ENCODE measurements at regions not wholly inside any gene's neighbourhood (a gene's known extent, or its start where the extent isn't known, plus 50 kb on each side); places are given as distances from the start of the nearest gene placed in this dataset.

- TF ChIP-seq MEF2A (IDR thresholded peaks at IDR 0.05; ENCODE audit: borderline replicate concordance, low read depth) (no peak), CHD2 (IDR thresholded peaks at IDR 0.05; ENCODE audit: low read length, partially characterized antibody) (no peak), POLR2AphosphoS5 (IDR thresholded peaks at IDR 0.05; ENCODE audit: low read depth, low read length) (no peak), TAF1 (IDR thresholded peaks at IDR 0.05; ENCODE audit: borderline replicate concordance, low read depth, low read length) (no peak), ELF1 (IDR thresholded peaks at IDR 0.05) (no peak), YY1 (IDR thresholded peaks at IDR 0.05; ENCODE audit: low read depth) (no peak), RAD21 (IDR thresholded peaks at IDR 0.05; ENCODE audit: low read length) (no peak), MAX (IDR thresholded peaks at IDR 0.05; ENCODE audit: low read depth) (no peak), EZH2phosphoT487 (IDR thresholded peaks at IDR 0.05; ENCODE audit: borderline replicate concordance, low read depth) (no peak), NFIC (IDR thresholded peaks at IDR 0.05; ENCODE audit: borderline replicate concordance) (no peak), RCOR1 (IDR thresholded peaks at IDR 0.05; ENCODE audit: low read length) (no peak)
- TF ChIP-seq, protein P1, sequence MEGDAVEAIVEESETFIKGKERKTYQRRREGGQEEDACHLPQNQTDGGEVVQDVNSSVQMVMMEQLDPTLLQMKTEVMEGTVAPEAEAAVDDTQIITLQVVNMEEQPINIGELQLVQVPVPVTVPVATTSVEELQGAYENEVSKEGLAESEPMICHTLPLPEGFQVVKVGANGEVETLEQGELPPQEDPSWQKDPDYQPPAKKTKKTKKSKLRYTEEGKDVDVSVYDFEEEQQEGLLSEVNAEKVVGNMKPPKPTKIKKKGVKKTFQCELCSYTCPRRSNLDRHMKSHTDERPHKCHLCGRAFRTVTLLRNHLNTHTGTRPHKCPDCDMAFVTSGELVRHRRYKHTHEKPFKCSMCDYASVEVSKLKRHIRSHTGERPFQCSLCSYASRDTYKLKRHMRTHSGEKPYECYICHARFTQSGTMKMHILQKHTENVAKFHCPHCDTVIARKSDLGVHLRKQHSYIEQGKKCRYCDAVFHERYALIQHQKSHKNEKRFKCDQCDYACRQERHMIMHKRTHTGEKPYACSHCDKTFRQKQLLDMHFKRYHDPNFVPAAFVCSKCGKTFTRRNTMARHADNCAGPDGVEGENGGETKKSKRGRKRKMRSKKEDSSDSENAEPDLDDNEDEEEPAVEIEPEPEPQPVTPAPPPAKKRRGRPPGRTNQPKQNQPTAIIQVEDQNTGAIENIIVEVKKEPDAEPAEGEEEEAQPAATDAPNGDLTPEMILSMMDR (IDR thresholded peaks at IDR 0.05) = no peak
- TF ChIP-seq, protein P2, sequence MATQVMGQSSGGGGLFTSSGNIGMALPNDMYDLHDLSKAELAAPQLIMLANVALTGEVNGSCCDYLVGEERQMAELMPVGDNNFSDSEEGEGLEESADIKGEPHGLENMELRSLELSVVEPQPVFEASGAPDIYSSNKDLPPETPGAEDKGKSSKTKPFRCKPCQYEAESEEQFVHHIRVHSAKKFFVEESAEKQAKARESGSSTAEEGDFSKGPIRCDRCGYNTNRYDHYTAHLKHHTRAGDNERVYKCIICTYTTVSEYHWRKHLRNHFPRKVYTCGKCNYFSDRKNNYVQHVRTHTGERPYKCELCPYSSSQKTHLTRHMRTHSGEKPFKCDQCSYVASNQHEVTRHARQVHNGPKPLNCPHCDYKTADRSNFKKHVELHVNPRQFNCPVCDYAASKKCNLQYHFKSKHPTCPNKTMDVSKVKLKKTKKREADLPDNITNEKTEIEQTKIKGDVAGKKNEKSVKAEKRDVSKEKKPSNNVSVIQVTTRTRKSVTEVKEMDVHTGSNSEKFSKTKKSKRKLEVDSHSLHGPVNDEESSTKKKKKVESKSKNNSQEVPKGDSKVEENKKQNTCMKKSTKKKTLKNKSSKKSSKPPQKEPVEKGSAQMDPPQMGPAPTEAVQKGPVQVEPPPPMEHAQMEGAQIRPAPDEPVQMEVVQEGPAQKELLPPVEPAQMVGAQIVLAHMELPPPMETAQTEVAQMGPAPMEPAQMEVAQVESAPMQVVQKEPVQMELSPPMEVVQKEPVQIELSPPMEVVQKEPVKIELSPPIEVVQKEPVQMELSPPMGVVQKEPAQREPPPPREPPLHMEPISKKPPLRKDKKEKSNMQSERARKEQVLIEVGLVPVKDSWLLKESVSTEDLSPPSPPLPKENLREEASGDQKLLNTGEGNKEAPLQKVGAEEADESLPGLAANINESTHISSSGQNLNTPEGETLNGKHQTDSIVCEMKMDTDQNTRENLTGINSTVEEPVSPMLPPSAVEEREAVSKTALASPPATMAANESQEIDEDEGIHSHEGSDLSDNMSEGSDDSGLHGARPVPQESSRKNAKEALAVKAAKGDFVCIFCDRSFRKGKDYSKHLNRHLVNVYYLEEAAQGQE (IDR thresholded peaks at IDR 0.05; ENCODE audit: low read depth, low read length) = no peak
- TF ChIP-seq, protein P3, sequence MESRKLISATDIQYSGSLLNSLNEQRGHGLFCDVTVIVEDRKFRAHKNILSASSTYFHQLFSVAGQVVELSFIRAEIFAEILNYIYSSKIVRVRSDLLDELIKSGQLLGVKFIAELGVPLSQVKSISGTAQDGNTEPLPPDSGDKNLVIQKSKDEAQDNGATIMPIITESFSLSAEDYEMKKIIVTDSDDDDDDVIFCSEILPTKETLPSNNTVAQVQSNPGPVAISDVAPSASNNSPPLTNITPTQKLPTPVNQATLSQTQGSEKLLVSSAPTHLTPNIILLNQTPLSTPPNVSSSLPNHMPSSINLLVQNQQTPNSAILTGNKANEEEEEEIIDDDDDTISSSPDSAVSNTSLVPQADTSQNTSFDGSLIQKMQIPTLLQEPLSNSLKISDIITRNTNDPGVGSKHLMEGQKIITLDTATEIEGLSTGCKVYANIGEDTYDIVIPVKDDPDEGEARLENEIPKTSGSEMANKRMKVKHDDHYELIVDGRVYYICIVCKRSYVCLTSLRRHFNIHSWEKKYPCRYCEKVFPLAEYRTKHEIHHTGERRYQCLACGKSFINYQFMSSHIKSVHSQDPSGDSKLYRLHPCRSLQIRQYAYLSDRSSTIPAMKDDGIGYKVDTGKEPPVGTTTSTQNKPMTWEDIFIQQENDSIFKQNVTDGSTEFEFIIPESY (IDR thresholded peaks at IDR 0.05; ENCODE audit: borderline replicate concordance, low read depth) = no peak
Observed at GRCh38 chr5:136560126-136560525, 194.8 kb upstream of the TRPC7 start.

Data from SK-N-SH (cell line).